ENCODE measurements at regions not wholly inside any gene's neighbourhood (a gene's known extent, or its start where the extent isn't known, plus 50 kb on each side); places are given as distances from the start of the nearest gene placed in this dataset.

GRCh38 chr11:23205156-23205871 is 345.0 kb upstream of the CCDC179 start:
- Histone ChIP-seq H3K27ac (no peak overlapping the region), H3K27me3 (no peaks in the 10 kb centered on the region), H3K9ac (no peak overlapping the region), H3K4me3 (no peak overlapping the region), H3F3A (ENCODE audit: low read depth) (no peaks in the 10 kb centered on the region), H3K9me3 (ENCODE audit: low read depth) (no peaks in the 10 kb centered on the region), H3K4me1 (no peaks in the 10 kb centered on the region), H3K36me3 (no peaks in the 10 kb centered on the region), H3K79me2 (ENCODE audit: low read depth) (no peaks in the 10 kb centered on the region), H3K4me2 (no peak overlapping the region), H2AFZ (replicated peaks) (no peak overlapping the region), H4K20me1 (ENCODE audit: low read depth) (no peaks in the 10 kb centered on the region)
- H3K9me3 Mint-ChIP-seq = peaks cover 2% of the 10 kb centered on the region
- TF ChIP-seq EZH2phosphoT487 (IDR thresholded peaks at IDR 0.05) (no peak), EZH2 (IDR thresholded peaks at IDR 0.05) (no peak), CTCF (IDR thresholded peaks at IDR 0.05) (no peak)
- no peaks in the 10 kb centered on the region for H3K27me3 Mint-ChIP-seq (ENCODE audit: insufficient read depth, low read depth)
- no peak for DNase-seq (ENCODE audit: low spot score)
- no peaks in the 10 kb centered on the region for H3K36me3 Mint-ChIP-seq
- H3K4me1 Mint-ChIP-seq = no peaks in the 10 kb centered on the region
- no peak overlapping the region for H3K27ac Mint-ChIP-seq
- no peak overlapping the region for H3K4me3 Mint-ChIP-seq

GRCh38 chr11:23206741-23207336 is 346.6 kb upstream of the CCDC179 start:
- H3K4me2 ChIP-seq = no peak overlapping the region
- no peak overlapping the region for H3K27ac ChIP-seq
- no peaks in the 10 kb centered on the region for H3K27me3 ChIP-seq
- no peaks in the 10 kb centered on the region for H4K20me1 ChIP-seq (ENCODE audit: low read depth)
- no peaks in the 10 kb centered on the region for H3K4me1 ChIP-seq
- H3K27ac Mint-ChIP-seq = no peak overlapping the region
- H3K79me2 ChIP-seq (ENCODE audit: low read depth) = no peaks in the 10 kb centered on the region
- no peaks in the 10 kb centered on the region for H3K9me3 ChIP-seq (ENCODE audit: low read depth)
- H3K4me1 Mint-ChIP-seq = peaks cover under 1% of the 10 kb centered on the region
- DNase-seq (ENCODE audit: low spot score) = no peak
- TF ChIP-seq EZH2 (IDR thresholded peaks at IDR 0.05) = no peak
- TF ChIP-seq CTCF (IDR thresholded peaks at IDR 0.05) = no peak
- TF ChIP-seq EZH2phosphoT487 (IDR thresholded peaks at IDR 0.05) = no peak
- H3K27me3 Mint-ChIP-seq (ENCODE audit: insufficient read depth, low read depth) = peaks cover 2% of the 10 kb centered on the region
- no peak overlapping the region for H3K4me3 ChIP-seq
- H3K9ac ChIP-seq = no peak overlapping the region
- H3K36me3 Mint-ChIP-seq = no peaks in the 10 kb centered on the region
- peaks cover under 1% of the 10 kb centered on the region for H3K9me3 Mint-ChIP-seq
- no peak overlapping the region for H2AFZ ChIP-seq (replicated peaks)
- H3F3A ChIP-seq (ENCODE audit: low read depth) = no peaks in the 10 kb centered on the region
- H3K4me3 Mint-ChIP-seq = no peak overlapping the region
- no peaks in the 10 kb centered on the region for H3K36me3 ChIP-seq

- Histone ChIP-seq H3K36me3 (no peaks in the 10 kb centered on the region), H3K9ac (no peak overlapping the region), H2AFZ (replicated peaks) (no peak overlapping the region), H3K4me1 (no peaks in the 10 kb centered on the region), H3K27me3 (no peaks in the 10 kb centered on the region), H3K27ac (no peak overlapping the region), H3K4me2 (no peak overlapping the region), H3K9me3 (ENCODE audit: low read depth) (no peaks in the 10 kb centered on the region), H3K79me2 (ENCODE audit: low read depth) (no peaks in the 10 kb centered on the region), H3K4me3 (no peak overlapping the region), H4K20me1 (ENCODE audit: low read depth) (no peaks in the 10 kb centered on the region), H3F3A (ENCODE audit: low read depth) (no peaks in the 10 kb centered on the region)
- no peak overlapping the region for H3K27ac Mint-ChIP-seq
- H3K27me3 Mint-ChIP-seq (ENCODE audit: insufficient read depth, low read depth) = peaks cover 2% of the 10 kb centered on the region
- no peaks in the 10 kb centered on the region for H3K9me3 Mint-ChIP-seq
- TF ChIP-seq EZH2phosphoT487 (IDR thresholded peaks at IDR 0.05) = no peak
- TF ChIP-seq CTCF (IDR thresholded peaks at IDR 0.05) = no peak
- TF ChIP-seq EZH2 (IDR thresholded peaks at IDR 0.05) = no peak
- H3K4me3 Mint-ChIP-seq = no peak overlapping the region
- peaks cover 2% of the 10 kb centered on the region for H3K4me1 Mint-ChIP-seq
- DNase-seq (ENCODE audit: low spot score) = no peak
- no peaks in the 10 kb centered on the region for H3K36me3 Mint-ChIP-seq
These were observed 350.9 kb upstream of the CCDC179 start for GRCh38 chr11:23211221-23211620.

Measured in neural progenitor cell (in vitro differentiated cells).